NT2/D1 (cell line): ENCODE measurements at regions not wholly inside any gene's neighbourhood (a gene's known extent, or its start where the extent isn't known, plus 50 kb on each side); places are given as distances from the start of the nearest gene placed in this dataset.

ENCODE experiments used
- SUZ12 ChIP-seq: IDR thresholded peaks from 2 replicates; pipeline ENCODE4 v1.6.1; 2011; ENCODE audit not compliant: insufficient read length, insufficient read depth; ENCODE audit errors: extremely low read depth
- YY1 ChIP-seq: IDR thresholded peaks from 2 replicates; pipeline ENCODE4 v1.6.1; 2011; ENCODE audit not compliant: insufficient read length, insufficient read depth
- ZNF274 ChIP-seq: IDR thresholded peaks from 2 replicates; pipeline ENCODE4 v1.6.1; 2011; ENCODE audit warnings: mild to moderate bottlenecking, low read depth, low read length

DNA sequence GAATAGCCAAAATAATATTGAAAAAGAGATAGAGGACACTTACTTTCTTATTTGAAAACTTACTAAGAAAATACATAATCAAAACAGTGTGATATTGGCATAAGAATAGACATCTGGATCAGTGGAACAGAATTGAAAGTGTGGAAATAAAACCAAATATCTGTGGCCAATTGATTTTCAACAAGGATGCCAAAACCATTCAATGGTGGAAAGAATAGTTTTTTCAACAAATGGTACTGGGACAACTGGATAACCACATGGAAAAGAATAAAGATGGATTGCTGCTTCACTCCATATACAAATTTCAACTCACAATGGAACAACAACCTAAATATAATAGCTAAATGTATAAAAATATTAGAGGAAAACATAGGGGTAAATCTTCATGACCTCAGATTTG, 152.5 kb upstream of the GPR149 start:
- TF ChIP-seq ZNF274: no peak
- TF ChIP-seq YY1: no peak
- TF ChIP-seq SUZ12: no peak
